ENCODE measurements at regions not wholly inside any gene's neighbourhood (a gene's known extent, or its start where the extent isn't known, plus 50 kb on each side); places are given as distances from the start of the nearest gene placed in this dataset.

GRCh38 chr2:13260402-13260801 is 543.7 kb downstream of the TRIB2 start:
- Histone ChIP-seq H3K79me2 (ENCODE audit: control insufficient read depth, insufficient read depth, low read length) (no peaks in the 10 kb centered on the region), H3K9me3 (ENCODE audit: control extremely low read depth in 1 of 3, control insufficient read depth in 2 of 3, insufficient read depth in 1 of 3, low read length in 2 of 3) (no peaks in the 10 kb centered on the region), H3K4me1 (ENCODE audit: control insufficient read depth in 2 of 2, insufficient read depth in 2 of 2, low read length in 2 of 2) (no peaks in the 10 kb centered on the region), H3K27me3 (replicated peaks in 1 of 4; ENCODE audit: control extremely low read depth in 1 of 4, control insufficient read depth in 3 of 4, insufficient read depth in 4 of 4, low read length in 3 of 4) (no peaks in the 10 kb centered on the region), H3K9ac (ENCODE audit: low read length) (no peak overlapping the region), H4K20me1 (ENCODE audit: control insufficient read depth, insufficient read depth, low read length, poor library complexity, severe bottlenecking) (no peaks in the 10 kb centered on the region), H3K27ac (ENCODE audit: low read length in 2 of 2) (no peak overlapping the region), H3K4me2 (replicated peaks; ENCODE audit: low read depth, low read length, poor library complexity, severe bottlenecking) (no peak overlapping the region), H3K36me3 (replicated peaks in 1 of 2; ENCODE audit: control extremely low read depth in 1 of 2, control insufficient read depth in 1 of 2, extremely low read depth in 1 of 2, insufficient read depth in 2 of 2, low read length in 1 of 2) (no peaks in the 10 kb centered on the region), H3K4me3 (ENCODE audit: control extremely low read depth in 1 of 5, extremely low read depth in 1 of 5, insufficient read depth in 1 of 5, low read depth in 2 of 5, low read length in 4 of 5) (no peak overlapping the region), H2AFZ (ENCODE audit: insufficient read depth, low read depth, low read length, poor library complexity, severe bottlenecking) (no peak overlapping the region)
- TF ChIP-seq CTCF (IDR thresholded peaks at IDR 0.05) = no peak
- TF ChIP-seq EZH2 (IDR thresholded peaks at IDR 0.05; ENCODE audit: borderline replicate concordance, insufficient read depth, low read depth, low read length, poor library complexity, severe bottlenecking) = no peak
- Mint-ChIP-seq H3K4me3 (no peak overlapping the region), H3K9me3 (ENCODE audit: insufficient read depth) (no peaks in the 10 kb centered on the region), H3K27ac (no peak overlapping the region), H3K27me3 (no peaks in the 10 kb centered on the region), H3K4me1 (no peaks in the 10 kb centered on the region)
- intact Hi-C loops (cut with micrococcal nuclease) = no loop called here
- ATAC-seq (ENCODE audit: low read depth) (no peak), DNase-seq (no peak)
- CTCF ChIA-PET = no interaction called here
- 7% methylated on average over 1 of the region's 2 CpGs for WGBS (ENCODE audit: insufficient coverage)
- POLR2A ChIA-PET = no interaction called here

GRCh38 chr2:13266166-13266565 is 549.4 kb downstream of the TRIB2 start:
- Mint-ChIP-seq H3K27me3 (no peaks in the 10 kb centered on the region), H3K4me3 (no peak overlapping the region), H3K4me1 (no peaks in the 10 kb centered on the region), H3K27ac (no peak overlapping the region), H3K9me3 (ENCODE audit: insufficient read depth) (no peaks in the 10 kb centered on the region)
- Histone ChIP-seq H3K9ac (ENCODE audit: low read length) (no peak overlapping the region), H2AFZ (ENCODE audit: insufficient read depth, low read depth, low read length, poor library complexity, severe bottlenecking) (no peak overlapping the region), H3K36me3 (replicated peaks in 1 of 2; ENCODE audit: control extremely low read depth in 1 of 2, control insufficient read depth in 1 of 2, extremely low read depth in 1 of 2, insufficient read depth in 2 of 2, low read length in 1 of 2) (no peaks in the 10 kb centered on the region), H3K27ac (ENCODE audit: low read length in 2 of 2) (no peak overlapping the region), H3K79me2 (ENCODE audit: control insufficient read depth, insufficient read depth, low read length) (no peaks in the 10 kb centered on the region), H3K4me3 (ENCODE audit: control extremely low read depth in 1 of 5, extremely low read depth in 1 of 5, insufficient read depth in 1 of 5, low read depth in 2 of 5, low read length in 4 of 5) (no peak overlapping the region), H3K9me3 (ENCODE audit: control extremely low read depth in 1 of 3, control insufficient read depth in 2 of 3, insufficient read depth in 1 of 3, low read length in 2 of 3) (no peaks in the 10 kb centered on the region), H3K4me2 (replicated peaks; ENCODE audit: low read depth, low read length, poor library complexity, severe bottlenecking) (no peak overlapping the region), H3K4me1 (ENCODE audit: control insufficient read depth in 2 of 2, insufficient read depth in 2 of 2, low read length in 2 of 2) (no peaks in the 10 kb centered on the region), H3K27me3 (replicated peaks in 1 of 4; ENCODE audit: control extremely low read depth in 1 of 4, control insufficient read depth in 3 of 4, insufficient read depth in 4 of 4, low read length in 3 of 4) (no peaks in the 10 kb centered on the region), H4K20me1 (ENCODE audit: control insufficient read depth, insufficient read depth, low read length, poor library complexity, severe bottlenecking) (no peaks in the 10 kb centered on the region)
- DNase-seq = no peak
- ChIA-PET POLR2A (no interaction called here), CTCF (no interaction called here)
- ATAC-seq (ENCODE audit: low read depth) = no peak
- WGBS (ENCODE audit: insufficient coverage) = no CpG with 5 or more reads among the region's 1 CpG
- TF ChIP-seq CTCF (IDR thresholded peaks at IDR 0.05) = no peak
- no peak for TF ChIP-seq EZH2 (IDR thresholded peaks at IDR 0.05; ENCODE audit: borderline replicate concordance, insufficient read depth, low read depth, low read length, poor library complexity, severe bottlenecking)
- intact Hi-C loops (cut with micrococcal nuclease) = no loop called here

Data from B cell (primary cell).